Fibroblast of skin of abdomen (primary cell): ENCODE measurements at regions not wholly inside any gene's neighbourhood (a gene's known extent, or its start where the extent isn't known, plus 50 kb on each side); places are given as distances from the start of the nearest gene placed in this dataset.

ENCODE experiments used
- DNase-seq: peaks from one replicate; pipeline ENCODE4 v3.0.0-alpha.2; 2013

- no peak for DNase-seq
Measured at GRCh38 chr15:98277602-98278001, 317.1 kb downstream of the ARRDC4 start.

GRCh38 chr15:98280284-98280975 lies 319.9 kb downstream of the ARRDC4 start:
- DNase-seq: no peak

- DNase-seq: no peak
Measured at GRCh38 chr15:98281130-98281529, 320.6 kb downstream of the ARRDC4 start.

- no peak for DNase-seq
Measured at GRCh38 chr15:98282656-98283332, 322.3 kb downstream of the ARRDC4 start.

GRCh38 chr15:98286200-98286599 lies 325.7 kb downstream of the ARRDC4 start:
- no peak for DNase-seq

DNA sequence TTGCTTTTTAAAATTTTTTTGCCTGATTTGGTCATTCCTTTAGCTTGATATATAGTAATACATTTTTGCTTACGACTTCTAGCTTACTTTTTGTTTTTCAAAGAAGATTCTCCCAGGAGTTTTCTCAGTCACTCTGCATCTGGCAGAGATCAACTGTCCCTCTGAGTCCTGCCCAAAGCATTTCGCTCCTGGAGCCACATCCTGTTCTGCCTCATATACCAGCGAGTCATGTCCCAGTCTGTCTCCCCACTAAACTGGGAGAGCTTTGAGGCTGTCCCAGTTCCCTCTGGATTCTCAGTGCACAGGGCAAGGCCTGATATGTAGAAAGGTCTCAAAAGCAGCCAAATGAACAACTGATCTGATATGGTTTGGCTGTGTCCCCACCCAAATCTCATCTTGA lies 326.3 kb downstream of the ARRDC4 start:
- DNase-seq: peak; percentile 25

GRCh38 chr15:98288091-98288590 lies 327.6 kb downstream of the ARRDC4 start:
- no peak for DNase-seq

DNA sequence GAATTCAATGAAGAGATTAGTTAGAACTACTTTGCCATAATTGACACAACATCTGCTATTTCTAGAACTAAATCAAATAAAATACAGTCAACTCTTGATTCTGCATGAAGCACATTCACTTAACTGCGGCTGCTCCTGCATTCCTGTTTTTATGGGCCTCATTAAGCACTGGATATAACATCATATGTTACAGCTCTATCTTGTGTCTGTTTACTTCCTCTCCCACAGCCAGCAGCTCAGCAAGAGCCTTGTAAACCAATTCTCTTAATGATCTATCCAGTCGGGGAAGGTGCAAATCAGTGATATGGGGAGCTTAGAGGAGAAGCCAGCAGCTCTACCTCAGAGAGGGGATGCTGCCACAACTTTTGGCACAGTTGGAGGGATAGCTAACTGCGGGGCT lies 329.2 kb downstream of the ARRDC4 start:
- no peak for DNase-seq

GRCh38 chr15:98292442-98293240 lies 332.1 kb downstream of the ARRDC4 start:
- peak; percentile 5 for DNase-seq

DNA sequence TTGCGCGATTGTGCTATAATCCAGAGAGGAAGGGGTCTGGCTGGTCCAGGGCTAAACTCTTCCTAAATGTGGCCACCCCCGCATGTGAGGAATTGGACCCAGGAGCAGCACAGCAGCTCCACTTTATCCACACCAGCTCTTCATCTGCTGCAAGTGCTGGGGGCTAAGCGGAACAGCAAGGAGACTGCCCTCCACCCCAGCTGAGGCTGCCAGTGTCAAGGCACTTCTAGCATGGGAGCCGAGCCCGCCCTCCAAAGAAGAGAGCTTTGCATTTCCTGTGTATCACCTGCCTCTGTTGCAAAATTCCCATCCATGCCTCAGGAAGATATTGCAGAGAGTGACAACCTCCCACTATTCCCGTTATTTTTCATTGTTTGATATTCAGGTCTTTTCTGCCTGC lies 333.6 kb downstream of the ARRDC4 start:
- no peak for DNase-seq

- peak; percentile 41 for DNase-seq
Measured at GRCh38 chr15:98295101-98295759, 334.7 kb downstream of the ARRDC4 start.

DNA sequence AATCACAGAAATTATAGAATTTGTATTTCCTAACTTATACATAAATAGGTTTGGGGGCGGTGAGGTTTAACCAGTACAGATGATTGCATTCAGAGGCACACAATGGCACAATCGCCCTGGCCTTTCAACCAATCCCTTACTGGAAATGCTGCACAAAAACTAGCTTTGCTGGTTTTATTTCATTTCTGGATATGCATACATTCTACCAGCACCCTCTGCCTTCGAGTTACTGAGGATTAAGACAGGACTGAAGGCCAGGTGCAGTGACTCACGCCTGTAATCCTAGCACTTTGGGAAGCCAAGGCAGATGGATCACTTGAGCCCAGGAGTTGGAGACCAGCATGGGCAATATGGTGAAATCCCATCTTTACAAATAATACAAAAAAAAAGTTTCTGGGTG lies 336.1 kb downstream of the ARRDC4 start:
- DNase-seq: no peak

GRCh38 chr15:98304371-98304770 lies 343.9 kb downstream of the ARRDC4 start:
- DNase-seq: no peak

GRCh38 chr15:98308117-98308516 lies 340.2 kb upstream of the IGF1R start:
- DNase-seq: no peak

- DNase-seq: peak; percentile 62
Measured at GRCh38 chr15:98311566-98312188, 336.7 kb upstream of the IGF1R start.

DNA sequence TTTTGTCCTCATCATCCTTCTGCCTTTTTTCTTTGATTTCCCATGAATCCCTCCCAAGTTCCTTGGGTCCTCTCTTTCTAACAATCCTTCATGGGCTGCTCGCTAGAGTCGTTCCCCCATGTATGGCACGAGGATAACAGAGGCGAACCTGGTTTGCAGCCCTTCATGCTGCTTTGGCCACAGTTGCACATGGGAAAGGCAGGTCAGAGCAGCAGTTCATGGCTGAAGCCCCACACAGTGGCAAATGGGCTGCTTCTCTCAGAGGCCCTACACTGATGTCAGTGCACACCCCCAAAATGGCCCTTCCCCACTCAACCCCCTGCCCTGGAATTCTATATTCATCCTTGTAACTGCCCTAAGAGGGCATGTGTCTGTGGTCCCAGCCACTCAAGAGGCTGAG lies 335.4 kb upstream of the IGF1R start:
- DNase-seq: no peak

DNA sequence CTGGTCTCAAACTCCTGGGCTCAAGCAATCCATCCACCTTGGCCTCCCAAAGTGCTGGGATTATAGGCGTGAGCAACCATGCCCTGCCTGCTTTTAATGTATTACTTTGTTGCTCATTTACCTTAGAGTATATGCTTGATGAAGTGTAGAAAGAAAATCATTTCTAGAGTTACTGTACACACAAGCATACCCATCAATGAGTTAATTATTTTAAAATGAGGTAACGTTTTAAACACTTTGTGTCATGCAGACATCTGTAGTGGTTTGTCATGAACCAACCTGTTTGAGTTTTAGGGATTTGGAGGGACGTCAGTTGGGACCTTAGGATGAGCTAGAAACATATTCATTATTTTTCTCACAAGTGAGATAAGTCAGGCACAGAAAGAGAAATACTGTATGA lies 332.4 kb upstream of the IGF1R start:
- DNase-seq: no peak

DNA sequence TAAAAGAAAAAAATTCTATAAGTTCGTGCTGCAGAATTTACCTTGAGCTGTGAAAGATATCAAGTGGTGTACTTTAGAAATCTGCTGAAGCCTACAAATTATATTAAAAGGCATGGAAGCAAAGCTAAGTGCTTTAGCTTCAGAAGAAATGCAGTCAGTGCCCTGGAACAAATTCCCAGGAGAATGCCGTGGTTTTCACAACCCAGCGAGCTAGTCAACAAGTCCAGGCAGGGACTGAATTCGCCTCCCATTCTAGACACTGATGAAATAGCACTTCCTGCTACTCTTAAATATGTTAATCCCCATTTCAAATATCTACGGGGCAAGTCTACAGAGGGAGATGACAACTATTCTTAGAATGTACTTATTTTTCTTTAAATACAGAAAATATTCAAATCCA lies 326.4 kb upstream of the IGF1R start:
- no peak for DNase-seq

- no peak for DNase-seq
Measured at GRCh38 chr15:98322581-98322980, 325.8 kb upstream of the IGF1R start.

DNA sequence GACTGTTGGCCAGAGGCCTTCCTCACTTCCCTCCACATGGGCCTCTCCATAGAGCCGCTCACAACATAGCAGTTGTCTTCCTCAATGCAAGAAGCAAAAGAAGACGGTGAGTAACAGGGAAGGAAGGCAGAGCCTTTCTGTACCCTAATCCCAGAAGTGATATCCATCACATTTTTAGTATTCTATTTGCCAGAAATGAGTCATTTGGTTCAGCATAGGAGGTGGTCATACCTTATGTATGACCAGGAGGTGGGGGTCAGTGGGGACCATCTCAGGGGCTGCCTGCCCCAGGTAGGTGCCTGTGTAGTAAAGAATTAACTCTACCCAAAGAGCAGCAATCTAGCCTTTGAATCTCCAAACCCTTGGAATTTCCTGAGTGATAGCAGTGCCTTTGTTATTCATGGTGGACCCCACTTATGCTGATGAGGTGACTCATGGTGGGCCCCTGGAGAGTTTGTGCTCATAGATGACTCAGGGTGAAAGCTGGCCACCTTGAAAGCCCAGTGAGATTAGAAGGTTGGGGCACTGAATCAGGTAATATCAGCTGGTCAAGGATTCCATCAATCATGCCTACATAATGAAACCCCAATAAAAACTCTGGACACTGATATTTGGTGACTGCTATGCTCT lies 323.9 kb upstream of the IGF1R start:
- DNase-seq: no peak

DNA sequence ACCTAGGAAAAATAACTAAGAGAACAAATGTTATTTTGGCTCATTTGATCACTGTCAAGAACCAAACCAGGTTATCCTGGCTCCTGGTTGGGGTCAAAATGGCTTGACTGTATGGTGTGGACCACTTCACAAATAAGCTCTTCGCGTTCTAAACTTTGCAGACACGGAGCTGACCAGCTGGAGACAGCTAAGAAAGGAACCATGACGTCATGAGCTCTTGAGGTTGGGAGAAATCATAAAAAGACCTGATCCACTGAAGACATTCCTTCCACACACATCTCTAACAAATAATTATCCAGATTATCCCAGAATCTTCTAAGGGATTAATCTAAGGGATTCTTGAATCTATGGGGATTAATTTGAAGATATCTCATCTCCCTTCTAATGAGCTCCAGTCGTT lies 321.5 kb upstream of the IGF1R start:
- no peak for DNase-seq

- no peak for DNase-seq
Measured at GRCh38 chr15:98330258-98330657, 318.1 kb upstream of the IGF1R start.
